Psoas muscle (tissue), 7 donors: ENCODE measurements at regions not wholly inside any gene's neighbourhood (a gene's known extent, or its start where the extent isn't known, plus 50 kb on each side); places are given as distances from the start of the nearest gene placed in this dataset.

Source experiments
- ATAC-seq, 4 donors: fragments of 200-7000 bp; cut with Tn5 transposase; one replicate each; pipeline ENCODE4 v1.9.1; 2020; ENCODE audit warnings: moderate library complexity in 3 of 4, mild to moderate bottlenecking in 2 of 4
- DNase-seq, 2 donors: peaks; one replicate each; pipeline ENCODE4 v3.0.0-alpha.2; 2020
- H3K27ac ChIP-seq: fragments of 200-600 bp; one replicate; pipeline ENCODE4 v1.8.0; 2022
- H3K27me3 ChIP-seq, 3 donors: fragments of 200-600 bp in 1 of 3; one replicate each; pipeline versions ENCODE4 v1.6.1 to v1.8.0; 2013 to 2022; ENCODE audit warnings: low read length in 2 of 3, mild to moderate bottlenecking in 2 of 3, moderate library complexity in 1 of 3; ENCODE audit not compliant: insufficient read depth in 3 of 3
- H3K36me3 ChIP-seq, 2 donors: fragments of 200-600 bp in 1 of 2; one replicate each; pipeline versions ENCODE4 v1.6.1 to v1.8.0; 2013 to 2022; ENCODE audit warnings: low read depth in 1 of 2, mild to moderate bottlenecking in 1 of 2, moderate library complexity in 1 of 2; ENCODE audit not compliant: insufficient read depth in 1 of 2
- H3K4me1 ChIP-seq: fragments of 200-600 bp; one replicate; pipeline ENCODE4 v1.8.0; 2022
- H3K4me3 ChIP-seq: fragments of 200-600 bp; one replicate; pipeline ENCODE4 v1.8.0; 2022; ENCODE audit warnings: mild to moderate bottlenecking
- H3K9me3 ChIP-seq: fragments of 200-600 bp; one replicate; pipeline ENCODE4 v1.8.0; 2022
- WGBS, 3 donors: extraction: QIAGEN DNeasy Blood & Tissue Kit; methylation state at CpG; one replicate each; pipeline versions ENCODE4 v1.1.6 to v1.1.7; 2013; 5-methylcytosine and 5-hydroxymethylcytosine counted together
- intact Hi-C, 2 donors: fragments of 100-400 bp; cut with DNase I; formaldehyde crosslinking; loops; one replicate each; pipeline versions ENCODE4 v1.11.0 to v1.14.2; 2022
- TF ChIP-seq, protein P1 (sequence below): fragments of 200-600 bp; IDR thresholded peaks from one replicate; pipeline ENCODE4 v1.8.0; 2022; ENCODE audit warnings: antibody characterized with exemption
- donor health status: healthy with polysubstance abuse.
- donor health status: DM: no; HTN: no; CAD: no; lungs with moderate emphysema.
- donor health status: Bipolar disorder and iron deficiency.
- donor health status: healthy.
- donor health status: DM: yes; HTN: yes; CAD: no.
- donor health status: DM: no; HTN: no; CAD: no.
- donor health status: DM: yes; HTN: yes; CAD: no.

GRCh38 chr16:5349670-5350517 is 252.3 kb upstream of the EEF2KMT start:
- H3K36me3 ChIP-seq, result no peaks in the 10 kb centered on the region
- no peaks in the 10 kb centered on the region for H3K4me1 ChIP-seq
- no peaks in the 10 kb centered on the region for H3K27me3 ChIP-seq
- intact Hi-C loops, result no loop called here
- no peak overlapping the region for H3K4me3 ChIP-seq
- ATAC-seq (no peak), DNase-seq (no peak)
- no peaks in the 10 kb centered on the region for H3K9me3 ChIP-seq
- TF ChIP-seq, protein P1, sequence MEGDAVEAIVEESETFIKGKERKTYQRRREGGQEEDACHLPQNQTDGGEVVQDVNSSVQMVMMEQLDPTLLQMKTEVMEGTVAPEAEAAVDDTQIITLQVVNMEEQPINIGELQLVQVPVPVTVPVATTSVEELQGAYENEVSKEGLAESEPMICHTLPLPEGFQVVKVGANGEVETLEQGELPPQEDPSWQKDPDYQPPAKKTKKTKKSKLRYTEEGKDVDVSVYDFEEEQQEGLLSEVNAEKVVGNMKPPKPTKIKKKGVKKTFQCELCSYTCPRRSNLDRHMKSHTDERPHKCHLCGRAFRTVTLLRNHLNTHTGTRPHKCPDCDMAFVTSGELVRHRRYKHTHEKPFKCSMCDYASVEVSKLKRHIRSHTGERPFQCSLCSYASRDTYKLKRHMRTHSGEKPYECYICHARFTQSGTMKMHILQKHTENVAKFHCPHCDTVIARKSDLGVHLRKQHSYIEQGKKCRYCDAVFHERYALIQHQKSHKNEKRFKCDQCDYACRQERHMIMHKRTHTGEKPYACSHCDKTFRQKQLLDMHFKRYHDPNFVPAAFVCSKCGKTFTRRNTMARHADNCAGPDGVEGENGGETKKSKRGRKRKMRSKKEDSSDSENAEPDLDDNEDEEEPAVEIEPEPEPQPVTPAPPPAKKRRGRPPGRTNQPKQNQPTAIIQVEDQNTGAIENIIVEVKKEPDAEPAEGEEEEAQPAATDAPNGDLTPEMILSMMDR, result no peak
- H3K27ac ChIP-seq, result no peak overlapping the region
- WGBS, 3 donors, result 27 to 42% (median 41%) methylated on average over 11 of the region's 11 CpGs

GRCh38 chr16:5349101-5349500 is 251.5 kb upstream of the EEF2KMT start:
- WGBS, 3 donors, result 91 to 95% (median 91%) methylated on average over 8 of the region's 8 CpGs
- H3K9me3 ChIP-seq, result no peaks in the 10 kb centered on the region
- no peaks in the 10 kb centered on the region for H3K4me1 ChIP-seq
- ATAC-seq (no peak), DNase-seq (no peak)
- H3K27ac ChIP-seq, result no peak overlapping the region
- no peaks in the 10 kb centered on the region for H3K27me3 ChIP-seq
- TF ChIP-seq, protein P1, result no peak
- no peak overlapping the region for H3K4me3 ChIP-seq
- no peaks in the 10 kb centered on the region for H3K36me3 ChIP-seq
- intact Hi-C loops, result no loop called here

DNA sequence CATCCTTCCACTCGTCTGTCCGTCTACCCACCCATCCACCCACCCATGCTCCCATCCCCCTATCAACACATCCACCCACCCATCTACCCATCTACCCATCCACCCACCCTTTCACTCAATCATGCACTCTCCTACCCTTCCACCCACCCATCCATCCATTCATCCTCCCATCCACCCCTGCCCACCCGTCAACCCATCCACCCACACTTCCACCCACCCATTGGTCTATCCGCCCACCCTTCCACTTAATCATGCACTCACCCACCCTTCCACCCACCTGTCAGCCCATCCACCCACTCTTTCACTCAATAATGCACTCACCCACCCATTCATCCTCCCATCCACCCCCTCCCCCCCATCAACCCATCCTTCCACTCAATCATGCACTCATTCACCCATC is 250.0 kb upstream of the EEF2KMT start:
- no peaks in the 10 kb centered on the region for H3K9me3 ChIP-seq
- no peaks in the 10 kb centered on the region for H3K27me3 ChIP-seq
- TF ChIP-seq, protein P1, result no peak
- H3K36me3 ChIP-seq, result no peaks in the 10 kb centered on the region
- no peak for DNase-seq
- no peak for ATAC-seq
- no peak overlapping the region for H3K4me3 ChIP-seq
- WGBS, 3 donors, result 83 to 94% (median 91%) methylated on average over 4 of the region's 4 CpGs
- intact Hi-C loops, result no loop called here
- no peak overlapping the region for H3K27ac ChIP-seq
- H3K4me1 ChIP-seq, result no peaks in the 10 kb centered on the region

- TF ChIP-seq, protein P1, result no peak
- intact Hi-C loops, result no loop called here
- DNase-seq, result no peak
- 22 to 30% (median 28%) methylated on average over 6 of the region's 6 CpGs for WGBS, 3 donors
- Histone ChIP-seq H3K9me3 (no peaks in the 10 kb centered on the region), H3K27me3 (peaks cover 0 to 3% (median 0%) of the 10 kb centered on the region in 3 donors), H3K36me3 (no peaks in the 10 kb centered on the region), H3K4me1 (no peaks in the 10 kb centered on the region), H3K27ac (no peak overlapping the region), H3K4me3 (no peak overlapping the region)
- no peak for ATAC-seq
Measured at GRCh38 chr16:5336941-5337340, 239.3 kb upstream of the EEF2KMT start.

DNA sequence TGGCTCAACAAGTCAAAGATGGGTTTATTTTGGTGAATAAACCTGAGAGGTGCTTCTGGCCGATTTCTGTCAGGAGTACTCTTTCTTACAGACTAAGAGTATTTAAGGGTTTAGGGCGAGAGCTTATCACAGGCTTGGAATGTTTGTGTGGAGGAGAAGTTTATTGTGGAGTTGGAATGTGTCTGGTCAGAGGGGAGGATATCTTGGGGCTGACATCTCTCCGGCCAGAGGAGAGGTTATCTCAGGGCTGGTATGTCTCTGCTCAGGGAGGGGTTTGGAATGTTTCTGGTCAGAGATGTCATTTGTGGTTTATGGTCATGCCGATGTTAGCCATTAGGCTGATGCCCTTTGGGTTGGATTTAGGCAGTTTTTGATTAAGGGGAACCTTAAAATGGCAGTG is 236.4 kb upstream of the EEF2KMT start:
- Histone ChIP-seq H3K4me3 (no peak overlapping the region), H3K27me3 (peaks cover 0 to 2% (median 0%) of the 10 kb centered on the region in 3 donors), H3K9me3 (no peaks in the 10 kb centered on the region), H3K27ac (no peak overlapping the region), H3K4me1 (no peaks in the 10 kb centered on the region), H3K36me3 (no peaks in the 10 kb centered on the region)
- intact Hi-C loops, result no loop called here
- no peak for DNase-seq
- TF ChIP-seq, protein P1, result no peak
- 48 to 56% (median 49%) methylated on average over 4 of the region's 4 CpGs for WGBS, 3 donors
- no peak for ATAC-seq
